ENCODE measurements at regions not wholly inside any gene's neighbourhood (a gene's known extent, or its start where the extent isn't known, plus 50 kb on each side); places are given as distances from the start of the nearest gene placed in this dataset.

DNA sequence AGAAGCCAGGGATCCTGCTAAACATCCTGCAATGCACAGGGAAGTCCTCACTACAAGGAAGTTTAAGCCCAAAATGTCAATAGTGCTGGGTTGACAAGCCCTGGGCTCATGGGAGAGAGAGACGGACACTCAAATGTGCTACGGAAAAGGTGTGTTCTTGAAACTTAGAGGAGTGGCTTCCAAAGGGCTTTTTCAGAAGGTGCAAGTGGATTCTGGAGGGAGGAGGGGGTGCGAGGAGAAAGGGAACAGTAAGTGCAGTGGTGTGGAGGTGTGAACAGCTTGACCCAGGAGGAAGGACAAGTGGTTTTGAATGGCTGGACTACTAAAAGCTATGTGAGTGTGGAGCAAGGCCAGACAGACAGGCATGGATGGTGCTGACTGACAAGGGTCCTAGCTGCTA is 50.4 kb upstream of the CECR2 start:
- no peak overlapping the region for H3K27ac ChIP-seq
- TF ChIP-seq, protein P1, sequence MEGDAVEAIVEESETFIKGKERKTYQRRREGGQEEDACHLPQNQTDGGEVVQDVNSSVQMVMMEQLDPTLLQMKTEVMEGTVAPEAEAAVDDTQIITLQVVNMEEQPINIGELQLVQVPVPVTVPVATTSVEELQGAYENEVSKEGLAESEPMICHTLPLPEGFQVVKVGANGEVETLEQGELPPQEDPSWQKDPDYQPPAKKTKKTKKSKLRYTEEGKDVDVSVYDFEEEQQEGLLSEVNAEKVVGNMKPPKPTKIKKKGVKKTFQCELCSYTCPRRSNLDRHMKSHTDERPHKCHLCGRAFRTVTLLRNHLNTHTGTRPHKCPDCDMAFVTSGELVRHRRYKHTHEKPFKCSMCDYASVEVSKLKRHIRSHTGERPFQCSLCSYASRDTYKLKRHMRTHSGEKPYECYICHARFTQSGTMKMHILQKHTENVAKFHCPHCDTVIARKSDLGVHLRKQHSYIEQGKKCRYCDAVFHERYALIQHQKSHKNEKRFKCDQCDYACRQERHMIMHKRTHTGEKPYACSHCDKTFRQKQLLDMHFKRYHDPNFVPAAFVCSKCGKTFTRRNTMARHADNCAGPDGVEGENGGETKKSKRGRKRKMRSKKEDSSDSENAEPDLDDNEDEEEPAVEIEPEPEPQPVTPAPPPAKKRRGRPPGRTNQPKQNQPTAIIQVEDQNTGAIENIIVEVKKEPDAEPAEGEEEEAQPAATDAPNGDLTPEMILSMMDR (conservative IDR thresholded peaks at IDR 0.05) = no peak

DNA sequence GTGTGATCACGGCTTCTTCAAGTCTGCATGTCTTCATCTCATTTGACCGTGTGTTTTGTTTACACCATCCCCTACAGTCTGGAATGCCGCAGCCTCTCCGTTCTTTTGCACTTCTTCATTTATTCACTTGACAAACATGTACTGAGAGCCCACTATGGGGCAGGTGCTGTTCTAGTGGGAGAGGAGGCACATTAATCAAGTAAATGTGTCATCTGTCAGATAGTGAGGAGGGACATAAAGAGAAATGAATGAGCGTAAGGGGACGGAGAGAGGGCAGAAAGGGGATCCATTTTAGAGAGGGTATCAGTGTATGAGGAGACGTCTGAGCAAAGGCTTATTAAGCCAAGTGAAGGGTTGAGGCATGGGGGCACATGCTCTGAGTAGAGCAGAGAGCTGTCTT is 54.0 kb upstream of the CECR2 start:
- TF ChIP-seq, protein P1 (conservative IDR thresholded peaks at IDR 0.05) = no peak
- no peak overlapping the region for H3K27ac ChIP-seq

DNA sequence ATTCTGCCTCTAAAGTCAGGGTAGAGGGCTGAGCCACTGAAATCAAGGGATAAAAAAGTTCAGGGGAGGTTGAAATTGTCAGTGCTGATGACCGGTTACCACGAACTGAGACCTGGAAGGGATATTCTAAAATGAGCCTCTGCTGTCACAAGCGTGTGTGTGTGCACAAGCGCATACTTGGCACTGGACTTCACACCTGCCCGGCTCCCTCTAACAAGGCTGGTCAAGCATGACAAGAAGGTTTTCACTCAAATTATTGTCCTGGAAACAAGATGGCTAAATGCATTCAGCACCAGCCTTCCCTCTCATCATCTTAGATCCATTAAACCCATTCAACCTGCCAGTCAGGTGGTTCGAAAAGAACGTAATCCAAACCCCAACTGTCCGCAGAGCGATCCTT is 54.8 kb upstream of the CECR2 start:
- TF ChIP-seq, protein P1 (conservative IDR thresholded peaks at IDR 0.05) = no peak

DNA sequence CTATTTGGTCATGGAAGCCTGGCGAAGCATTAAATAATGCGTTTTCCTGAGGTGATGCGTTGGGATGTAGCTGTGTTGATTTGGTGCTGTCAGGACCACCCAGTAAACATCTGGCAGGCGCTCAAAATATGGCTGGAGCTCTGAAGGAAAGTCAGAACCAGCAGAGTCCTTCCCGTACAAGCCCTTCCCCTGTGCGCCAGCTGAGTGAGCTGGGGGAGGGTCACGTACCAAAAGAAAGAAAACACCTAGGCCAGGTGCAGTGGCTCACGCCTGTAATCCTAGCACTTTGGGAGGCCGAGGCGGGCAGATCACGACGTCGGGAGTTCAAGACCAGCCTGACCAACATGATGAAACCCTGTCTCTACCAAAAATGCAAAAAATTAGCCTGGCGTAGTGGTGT is 55.6 kb upstream of the CECR2 start:
- H3K27ac ChIP-seq = no peak overlapping the region
- TF ChIP-seq, protein P1 (conservative IDR thresholded peaks at IDR 0.05) = no peak

More for the DNA sequence above, 54.8 kb upstream of the CECR2 start:
- no peak overlapping the region for H3K27ac ChIP-seq

DNA sequence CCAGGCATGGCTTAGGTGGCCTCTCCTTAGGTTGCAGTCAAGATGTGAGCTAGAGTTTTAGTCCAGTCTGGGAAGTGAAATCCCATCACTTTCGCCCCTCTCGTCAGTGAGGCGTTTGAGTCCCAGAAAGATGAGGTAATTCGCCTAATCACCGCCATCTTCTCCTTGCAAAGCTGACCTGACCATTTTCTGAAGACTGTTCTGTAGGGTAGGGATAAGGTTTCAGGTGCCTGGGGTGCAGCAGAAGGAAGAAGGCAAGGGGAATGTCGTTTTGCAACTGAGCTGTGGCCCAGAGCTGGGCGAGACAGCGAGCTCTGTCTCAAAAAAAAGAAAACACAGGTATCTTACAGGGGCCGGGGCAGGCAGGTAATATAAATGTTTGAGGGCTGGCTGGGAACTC is 61.7 kb upstream of the CECR2 start:
- TF ChIP-seq, protein P1 (conservative IDR thresholded peaks at IDR 0.05) = no peak
- no peak overlapping the region for H3K27ac ChIP-seq

DNA sequence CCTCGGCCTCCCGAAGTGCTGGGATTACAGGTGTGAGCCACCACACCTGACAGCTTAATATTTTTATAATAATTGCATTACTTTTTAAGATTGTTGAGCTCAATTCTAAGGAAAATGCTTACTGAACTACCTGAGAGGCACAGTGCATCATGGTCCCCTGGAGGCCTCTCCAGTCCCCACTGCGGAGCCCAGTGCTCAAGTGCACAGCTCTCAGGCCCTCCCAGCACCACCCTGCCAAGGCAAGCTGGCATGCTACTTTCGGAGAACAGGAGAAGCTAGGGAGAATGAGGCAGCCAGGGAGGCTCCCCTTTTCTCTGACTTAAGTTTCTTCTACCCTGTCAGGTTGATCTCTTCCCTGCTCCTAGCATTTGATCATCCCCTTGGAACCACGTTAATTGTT is 64.2 kb upstream of the CECR2 start:
- TF ChIP-seq, protein P1 (conservative IDR thresholded peaks at IDR 0.05) = no peak
- no peak overlapping the region for H3K27ac ChIP-seq

DNA sequence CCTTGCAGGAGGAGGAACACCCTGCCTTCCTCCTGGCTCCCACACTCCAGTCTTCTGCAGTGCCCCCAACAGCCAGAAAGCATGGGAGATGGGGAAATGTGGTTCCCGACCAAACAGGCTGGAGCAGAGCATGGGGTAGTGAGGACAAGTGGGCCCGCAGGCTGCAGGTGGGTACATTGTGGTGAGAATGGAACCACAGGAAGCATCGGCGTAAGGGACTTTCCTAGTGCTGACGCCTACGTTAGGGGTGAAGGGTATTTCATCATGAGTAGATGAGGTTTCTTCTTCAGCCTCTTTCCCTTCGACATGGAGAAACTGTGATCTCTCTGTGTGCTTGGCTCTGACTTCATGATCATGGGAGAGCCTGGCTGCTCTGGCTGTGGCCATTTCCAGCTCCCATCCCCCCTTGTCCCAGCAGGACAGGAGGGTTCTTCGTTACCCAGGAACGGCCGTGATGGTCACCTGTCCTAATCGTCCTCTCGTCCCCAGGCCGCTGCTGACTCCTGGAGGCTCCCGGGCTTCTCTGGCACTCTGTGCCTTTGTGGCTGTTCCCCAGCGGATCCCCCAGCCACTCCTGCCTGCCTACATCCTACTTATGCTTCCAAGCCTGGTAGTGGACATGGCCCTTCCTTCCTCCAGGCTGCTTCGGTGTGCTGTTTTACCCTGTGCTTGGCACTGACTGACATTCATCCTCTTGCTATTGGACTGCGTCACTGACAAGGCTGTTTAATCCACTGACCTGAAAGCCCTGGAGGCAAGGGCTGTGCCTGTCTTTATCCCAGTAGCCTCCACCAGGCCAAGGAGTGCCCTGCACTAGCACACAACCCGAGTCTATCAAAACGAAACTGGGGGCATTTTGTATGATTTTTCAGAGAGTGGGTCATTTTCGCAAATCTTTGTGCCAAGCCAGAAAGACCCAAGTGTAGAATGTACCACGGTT is 65.2 kb upstream of the CECR2 start:
- no peak overlapping the region for H3K27ac ChIP-seq
- TF ChIP-seq, protein P1 (conservative IDR thresholded peaks at IDR 0.05) = no peak

Data from VCaP (cell line).